IPS-15b (cell line): ENCODE measurements at regions not wholly inside any gene's neighbourhood (a gene's known extent, or its start where the extent isn't known, plus 50 kb on each side); places are given as distances from the start of the nearest gene placed in this dataset.

Experiments used
- H3K27me3 ChIP-seq: one replicate; pipeline ENCODE4 v1.6.1; 2013; ENCODE audit warnings: low read length; ENCODE audit not compliant: control insufficient read depth, insufficient read depth
- H3K36me3 ChIP-seq: one replicate; pipeline ENCODE4 v1.6.1; 2013; ENCODE audit warnings: low read length; ENCODE audit not compliant: control insufficient read depth, insufficient read depth
- H3K4me1 ChIP-seq: one replicate; pipeline ENCODE4 v1.6.1; 2013; ENCODE audit warnings: mild to moderate bottlenecking, low read length; ENCODE audit not compliant: control insufficient read depth, insufficient read depth
- H3K4me3 ChIP-seq: one replicate; pipeline ENCODE4 v1.5.1; 2013; ENCODE audit warnings: low read depth, low read length
- H3K9ac ChIP-seq: one replicate; pipeline ENCODE4 v1.6.1; 2013; ENCODE audit warnings: low read depth, mild to moderate bottlenecking, low read length
- H3K9me3 ChIP-seq: one replicate; pipeline ENCODE4 v1.6.1; 2013; ENCODE audit warnings: mild to moderate bottlenecking, low read length; ENCODE audit not compliant: control insufficient read depth, insufficient read depth

GRCh38 chr2:217412277-217412676 lies 552.4 kb upstream of the TNP1 start:
- Histone ChIP-seq H3K9ac (no peak overlapping the region), H3K9me3 (no peaks in the 10 kb centered on the region), H3K27me3 (no peaks in the 10 kb centered on the region), H3K36me3 (no peaks in the 10 kb centered on the region), H3K4me1 (no peaks in the 10 kb centered on the region), H3K4me3 (no peak overlapping the region)

DNA sequence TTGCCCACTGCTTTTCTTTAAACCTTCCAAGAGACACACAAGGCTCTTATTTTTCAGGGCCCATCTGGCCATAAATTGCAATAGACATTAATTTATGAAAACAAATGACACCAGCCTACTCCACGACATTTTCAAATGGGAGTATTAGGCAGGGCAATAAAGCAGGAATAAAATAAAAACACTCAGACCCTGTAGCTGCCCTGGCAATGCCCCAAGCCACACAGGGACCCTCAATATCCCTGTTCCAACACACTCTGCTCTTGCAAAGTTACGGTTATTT lies 550.8 kb upstream of the TNP1 start:
- Histone ChIP-seq H3K9ac (no peak overlapping the region), H3K9me3 (no peaks in the 10 kb centered on the region), H3K4me1 (no peaks in the 10 kb centered on the region), H3K27me3 (no peaks in the 10 kb centered on the region), H3K36me3 (no peaks in the 10 kb centered on the region), H3K4me3 (no peak overlapping the region)

- Histone ChIP-seq H3K4me3 (no peak overlapping the region), H3K9me3 (no peaks in the 10 kb centered on the region), H3K36me3 (no peaks in the 10 kb centered on the region), H3K9ac (no peak overlapping the region), H3K4me1 (no peaks in the 10 kb centered on the region), H3K27me3 (no peaks in the 10 kb centered on the region)
Measured at GRCh38 chr2:217409949-217410680, 550.3 kb upstream of the TNP1 start.

DNA sequence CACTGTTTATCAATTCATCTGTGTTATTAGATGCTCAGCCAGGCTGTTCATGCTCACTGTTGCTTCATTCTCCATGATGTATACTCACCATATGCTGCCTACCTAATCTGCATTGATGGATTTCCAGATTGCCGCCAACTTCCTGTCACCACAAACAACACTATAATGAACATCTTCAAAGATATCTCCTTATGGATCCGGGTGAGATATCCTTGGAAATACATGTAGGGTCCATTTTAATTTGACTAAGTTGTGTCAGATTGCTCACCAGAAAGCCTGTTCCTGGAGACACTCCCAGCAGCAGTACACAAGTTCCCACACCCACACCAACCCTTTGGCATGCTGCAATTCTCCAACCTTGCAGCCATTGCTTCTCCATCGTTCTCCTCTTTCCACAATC lies 547.5 kb upstream of the TNP1 start:
- Histone ChIP-seq H3K27me3 (no peaks in the 10 kb centered on the region), H3K9ac (no peak overlapping the region), H3K36me3 (no peaks in the 10 kb centered on the region), H3K4me1 (peaks cover 4% of the 10 kb centered on the region), H3K4me3 (no peak overlapping the region), H3K9me3 (no peaks in the 10 kb centered on the region)

GRCh38 chr2:217404236-217404760 lies 544.4 kb upstream of the TNP1 start:
- no peak overlapping the region for H3K9ac ChIP-seq
- H3K36me3 ChIP-seq, result no peaks in the 10 kb centered on the region
- peaks cover 4% of the 10 kb centered on the region for H3K4me1 ChIP-seq

GRCh38 chr2:217402761-217403383 lies 543.0 kb upstream of the TNP1 start:
- Histone ChIP-seq H3K4me1 (peaks cover 4% of the 10 kb centered on the region), H3K9ac (no peak overlapping the region), H3K9me3 (no peaks in the 10 kb centered on the region), H3K36me3 (no peaks in the 10 kb centered on the region), H3K27me3 (no peaks in the 10 kb centered on the region), H3K4me3 (no peak overlapping the region)

More at GRCh38 chr2:217404236-217404760, 544.4 kb upstream of the TNP1 start:
- Histone ChIP-seq H3K27me3 (no peaks in the 10 kb centered on the region), H3K4me3 (no peak overlapping the region), H3K9me3 (no peaks in the 10 kb centered on the region)

- Histone ChIP-seq H3K36me3 (no peaks in the 10 kb centered on the region), H3K27me3 (no peaks in the 10 kb centered on the region), H3K4me3 (no peak overlapping the region), H3K9ac (no peak overlapping the region), H3K9me3 (no peaks in the 10 kb centered on the region), H3K4me1 (peaks cover 4% of the 10 kb centered on the region)
Measured at GRCh38 chr2:217402144-217402543, 542.3 kb upstream of the TNP1 start.

- Histone ChIP-seq H3K4me3 (no peak overlapping the region), H3K9ac (no peak overlapping the region), H3K36me3 (no peaks in the 10 kb centered on the region)
Measured at GRCh38 chr2:217399291-217399690, 539.4 kb upstream of the TNP1 start.

DNA sequence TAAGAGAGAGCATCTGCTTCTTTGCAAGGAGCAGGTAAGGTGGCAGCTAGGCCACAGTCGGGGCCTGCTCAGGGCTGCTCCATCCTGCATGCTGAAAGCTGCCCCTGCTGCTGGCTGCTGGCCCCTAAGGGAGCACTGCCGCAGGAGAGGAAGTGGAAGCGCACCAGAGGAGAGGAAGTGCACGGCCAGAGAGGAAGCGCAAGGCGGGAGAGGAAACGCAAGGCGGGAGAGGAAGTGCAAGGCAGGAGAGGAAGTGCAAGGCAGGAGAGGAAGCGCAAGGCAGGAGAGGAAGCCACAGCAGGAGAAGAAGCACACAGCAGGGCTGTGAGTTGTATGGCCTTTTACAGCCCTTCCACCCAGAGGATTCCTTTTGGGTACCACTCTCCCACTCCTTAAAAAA lies 539.0 kb upstream of the TNP1 start:
- H3K9ac ChIP-seq, result no peak overlapping the region
- no peaks in the 10 kb centered on the region for H3K27me3 ChIP-seq
- H3K36me3 ChIP-seq, result no peaks in the 10 kb centered on the region
- no peaks in the 10 kb centered on the region for H3K9me3 ChIP-seq
- no peaks in the 10 kb centered on the region for H3K4me1 ChIP-seq
- no peak overlapping the region for H3K4me3 ChIP-seq

More at GRCh38 chr2:217399291-217399690, 539.4 kb upstream of the TNP1 start:
- Histone ChIP-seq H3K27me3 (no peaks in the 10 kb centered on the region), H3K9me3 (no peaks in the 10 kb centered on the region), H3K4me1 (no peaks in the 10 kb centered on the region)

DNA sequence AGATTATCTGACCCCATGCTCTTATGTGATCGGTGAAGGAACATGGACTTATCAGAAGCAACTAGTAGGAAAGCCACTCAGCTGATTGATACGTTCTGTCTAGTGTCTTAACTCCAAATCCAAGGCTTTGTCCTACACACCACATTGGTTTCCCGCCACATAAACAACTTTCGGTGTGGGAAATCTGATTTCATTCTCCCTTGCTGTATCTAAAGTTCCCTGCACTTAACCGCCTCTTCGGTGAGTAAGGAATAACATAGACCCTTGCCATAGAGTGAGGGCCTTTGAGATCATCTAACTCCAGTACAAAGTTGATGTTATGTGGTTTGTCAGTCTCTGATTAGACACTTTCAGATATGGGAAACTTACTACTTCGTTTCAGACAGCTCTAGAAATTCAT lies 538.2 kb upstream of the TNP1 start:
- H3K9me3 ChIP-seq, result no peaks in the 10 kb centered on the region
- no peaks in the 10 kb centered on the region for H3K36me3 ChIP-seq
- H3K9ac ChIP-seq, result no peak overlapping the region
- no peak overlapping the region for H3K4me3 ChIP-seq
- H3K4me1 ChIP-seq, result no peaks in the 10 kb centered on the region
- H3K27me3 ChIP-seq, result no peaks in the 10 kb centered on the region

GRCh38 chr2:217396586-217396985 lies 536.7 kb upstream of the TNP1 start:
- no peak overlapping the region for H3K4me3 ChIP-seq
- no peaks in the 10 kb centered on the region for H3K9me3 ChIP-seq
- H3K4me1 ChIP-seq, result no peaks in the 10 kb centered on the region
- no peaks in the 10 kb centered on the region for H3K36me3 ChIP-seq
- H3K27me3 ChIP-seq, result no peaks in the 10 kb centered on the region
- no peak overlapping the region for H3K9ac ChIP-seq

DNA sequence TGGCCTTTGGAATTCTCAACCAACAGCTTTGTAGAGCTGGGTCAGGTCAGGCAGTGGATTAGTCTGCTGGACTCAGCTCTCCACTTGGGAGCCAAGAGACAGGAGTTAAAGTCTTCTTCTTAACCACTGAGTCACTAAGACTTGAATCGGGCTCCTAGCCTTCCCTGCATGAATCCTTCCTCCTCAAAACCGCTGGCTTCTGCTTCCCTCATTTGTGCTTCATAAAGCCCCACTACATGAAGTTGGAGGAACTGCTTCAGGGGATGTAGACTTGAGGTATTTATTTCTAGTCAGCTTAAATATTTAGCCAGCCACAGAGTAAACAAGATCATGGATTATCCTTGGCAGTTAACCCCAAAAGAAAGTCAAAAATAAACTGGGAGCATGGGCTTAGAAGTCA lies 536.3 kb upstream of the TNP1 start:
- Histone ChIP-seq H3K4me3 (no peak overlapping the region), H3K4me1 (no peaks in the 10 kb centered on the region), H3K9me3 (no peaks in the 10 kb centered on the region), H3K9ac (no peak overlapping the region), H3K27me3 (no peaks in the 10 kb centered on the region), H3K36me3 (no peaks in the 10 kb centered on the region)
